Activated naive CD8-positive, alpha-beta T cell treated with anti-CD3 and anti-CD28 coated beads, Interleukin-2, amount 50 U/mL, for 24 hours (primary cell): ENCODE measurements at regions not wholly inside any gene's neighbourhood (a gene's known extent, or its start where the extent isn't known, plus 50 kb on each side); places are given as distances from the start of the nearest gene placed in this dataset.

Experiments used
- ATAC-seq: fragments of 150-1000 bp; cut with Tn5 transposase; one replicate; pipeline ENCODE4 v1.10.0; 2021
- DNase-seq: peaks from one replicate; pipeline ENCODE4 v3.0.0; 2021
- H3K27ac Mint-ChIP-seq: one replicate; pipeline ENCODE4 v1.8.0; 2021; ENCODE audit warnings: mild to moderate bottlenecking, mixed read lengths
- H3K27me3 Mint-ChIP-seq: one replicate; pipeline ENCODE4 v1.8.0; 2021; ENCODE audit warnings: mixed read lengths
- H3K36me3 Mint-ChIP-seq: one replicate; pipeline ENCODE4 v1.8.0; 2021; ENCODE audit warnings: low read depth, mixed read lengths
- H3K4me1 Mint-ChIP-seq: one replicate; pipeline ENCODE4 v1.8.0; 2021; ENCODE audit warnings: mixed read lengths
- H3K4me3 Mint-ChIP-seq: one replicate; pipeline ENCODE4 v1.8.0; 2021; ENCODE audit warnings: mild to moderate bottlenecking, moderate library complexity, mixed read lengths
- H3K9me3 Mint-ChIP-seq: one replicate; pipeline ENCODE4 v1.8.0; 2021; ENCODE audit warnings: mixed read lengths

DNA sequence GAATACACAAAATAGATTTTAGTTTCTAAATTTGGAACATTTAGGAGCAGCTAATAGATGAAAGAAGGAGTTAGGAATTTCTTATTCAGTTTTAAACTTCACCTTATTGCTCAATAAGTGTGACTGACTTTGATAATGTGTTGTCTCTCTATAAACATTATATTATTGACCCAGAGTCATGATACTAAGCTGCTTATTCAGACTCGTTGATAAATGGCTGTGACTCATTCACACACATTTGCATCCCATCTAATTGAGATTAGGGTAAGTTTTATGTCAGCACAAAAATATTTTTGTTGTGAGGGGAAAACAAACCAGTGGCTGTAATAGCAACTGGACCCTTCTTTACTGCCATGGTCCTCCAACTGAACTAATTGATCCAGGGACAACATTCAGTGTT is 137.6 kb downstream of the GOLIM4 start:
- H3K27ac Mint-ChIP-seq, result no peak overlapping the region
- ATAC-seq, result no peak
- H3K27me3 Mint-ChIP-seq, result peaks cover 3% of the 10 kb centered on the region
- H3K4me1 Mint-ChIP-seq, result no peaks in the 10 kb centered on the region
- no peaks in the 10 kb centered on the region for H3K9me3 Mint-ChIP-seq
- H3K4me3 Mint-ChIP-seq, result no peak overlapping the region
- no peaks in the 10 kb centered on the region for H3K36me3 Mint-ChIP-seq
- DNase-seq, result no peak

DNA sequence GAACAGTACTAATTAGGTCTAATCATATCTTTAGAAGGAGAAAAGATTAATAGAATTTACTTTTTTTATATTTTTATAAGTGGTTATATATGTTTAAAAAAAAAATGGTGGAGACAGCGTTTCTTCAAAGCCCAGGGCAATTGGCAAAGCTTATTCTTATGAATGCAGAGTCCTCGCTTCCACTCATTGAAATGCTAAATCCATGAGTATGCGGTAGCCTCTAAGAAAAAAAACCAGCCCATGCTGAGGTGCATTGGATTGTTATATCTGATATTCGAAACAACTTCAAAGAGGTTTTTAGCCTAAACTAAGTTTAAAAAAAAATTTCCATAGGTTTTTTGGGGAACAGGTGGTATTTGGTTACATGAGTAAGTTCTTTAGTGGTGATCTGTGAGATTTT is 142.8 kb downstream of the GOLIM4 start:
- H3K9me3 Mint-ChIP-seq, result no peaks in the 10 kb centered on the region
- no peaks in the 10 kb centered on the region for H3K36me3 Mint-ChIP-seq
- H3K4me3 Mint-ChIP-seq, result no peak overlapping the region
- ATAC-seq (no peak), DNase-seq (no peak)
- no peak overlapping the region for H3K27ac Mint-ChIP-seq
- no peaks in the 10 kb centered on the region for H3K27me3 Mint-ChIP-seq
- no peaks in the 10 kb centered on the region for H3K4me1 Mint-ChIP-seq

DNA sequence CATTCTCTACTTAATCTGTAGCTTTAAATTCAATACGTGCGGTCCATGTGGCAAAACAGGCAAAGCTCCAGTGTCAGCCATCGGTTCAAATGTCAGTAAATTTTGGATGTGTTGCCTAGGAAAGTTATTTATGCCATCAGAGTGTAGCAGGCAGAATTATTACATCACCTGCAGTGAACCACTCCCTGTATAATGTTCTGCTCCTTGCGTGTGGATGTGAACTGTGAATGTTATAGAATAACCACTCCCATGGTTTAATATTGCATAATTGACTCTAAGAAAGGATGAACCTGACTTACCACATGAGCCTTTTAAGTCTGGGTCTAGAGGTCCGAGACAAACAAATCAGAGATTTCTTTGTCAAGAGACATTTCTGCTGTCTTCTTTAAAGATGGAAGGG is 145.5 kb downstream of the GOLIM4 start:
- no peaks in the 10 kb centered on the region for H3K4me1 Mint-ChIP-seq
- ATAC-seq, result no peak
- H3K9me3 Mint-ChIP-seq, result no peaks in the 10 kb centered on the region
- DNase-seq, result no peak
- H3K27ac Mint-ChIP-seq, result no peak overlapping the region
- no peaks in the 10 kb centered on the region for H3K27me3 Mint-ChIP-seq
- no peak overlapping the region for H3K4me3 Mint-ChIP-seq
- no peaks in the 10 kb centered on the region for H3K36me3 Mint-ChIP-seq

DNA sequence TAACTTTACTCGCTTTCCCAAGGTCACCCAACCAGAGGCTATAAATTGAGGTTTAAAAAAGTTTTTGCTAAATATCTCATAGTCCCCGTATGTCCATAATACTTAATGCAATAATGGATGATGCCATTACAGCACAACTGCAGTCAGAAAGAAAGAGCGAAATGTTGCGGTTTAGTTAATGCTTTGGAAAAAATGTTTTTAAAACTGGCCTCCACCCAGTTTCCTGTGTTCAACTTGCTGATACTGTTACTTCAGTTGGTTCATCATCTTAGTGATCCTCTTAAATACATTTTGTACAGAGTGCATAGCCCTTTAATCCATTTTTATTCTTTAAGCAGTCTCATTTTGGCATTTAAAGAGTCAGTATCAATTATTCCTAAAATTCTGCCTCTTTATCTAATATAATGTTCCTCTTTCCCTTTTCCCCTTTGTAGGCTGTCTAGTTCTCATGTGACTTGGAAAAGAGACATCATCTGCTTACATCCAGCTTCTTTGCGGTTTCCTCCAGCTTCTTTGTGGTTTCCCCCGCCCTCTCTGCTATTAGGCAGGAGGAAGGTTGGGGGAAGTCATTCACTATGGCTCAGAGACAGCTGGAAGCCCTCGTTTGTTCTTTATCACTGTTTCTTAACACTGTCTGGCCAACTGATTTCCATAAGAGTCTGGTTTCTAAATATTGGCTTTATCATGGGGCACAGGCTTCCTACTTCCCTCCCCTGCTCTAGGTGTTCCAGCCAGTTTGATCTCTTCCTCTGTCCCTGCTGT is 154.3 kb downstream of the GOLIM4 start:
- no peaks in the 10 kb centered on the region for H3K9me3 Mint-ChIP-seq
- no peak overlapping the region for H3K27ac Mint-ChIP-seq
- no peaks in the 10 kb centered on the region for H3K4me1 Mint-ChIP-seq
- no peak overlapping the region for H3K4me3 Mint-ChIP-seq
- no peaks in the 10 kb centered on the region for H3K36me3 Mint-ChIP-seq
- ATAC-seq, result no peak
- no peak for DNase-seq
- H3K27me3 Mint-ChIP-seq, result no peaks in the 10 kb centered on the region

DNA sequence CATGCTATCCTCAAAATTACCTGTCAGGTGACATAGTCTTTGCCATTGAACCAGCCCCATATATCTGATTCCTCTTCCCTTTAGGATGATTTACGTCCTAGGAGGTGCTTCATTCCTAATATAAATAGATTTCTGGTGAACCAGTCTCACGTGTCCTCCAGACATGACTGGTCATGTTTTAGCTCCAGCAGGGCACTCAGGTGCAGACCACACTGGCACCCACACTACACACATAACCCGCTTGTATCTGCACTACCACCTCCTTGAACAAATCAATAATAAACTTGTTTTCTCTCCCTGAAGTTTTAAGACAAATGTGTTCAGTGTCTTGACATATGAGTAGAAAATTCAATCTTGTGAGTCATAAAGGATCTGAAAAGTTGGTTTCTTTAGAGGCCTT is 155.5 kb downstream of the GOLIM4 start:
- Mint-ChIP-seq H3K27ac (no peak overlapping the region), H3K36me3 (no peaks in the 10 kb centered on the region), H3K4me3 (no peak overlapping the region), H3K27me3 (no peaks in the 10 kb centered on the region), H3K9me3 (no peaks in the 10 kb centered on the region), H3K4me1 (no peaks in the 10 kb centered on the region)
- DNase-seq (no peak), ATAC-seq (no peak)

DNA sequence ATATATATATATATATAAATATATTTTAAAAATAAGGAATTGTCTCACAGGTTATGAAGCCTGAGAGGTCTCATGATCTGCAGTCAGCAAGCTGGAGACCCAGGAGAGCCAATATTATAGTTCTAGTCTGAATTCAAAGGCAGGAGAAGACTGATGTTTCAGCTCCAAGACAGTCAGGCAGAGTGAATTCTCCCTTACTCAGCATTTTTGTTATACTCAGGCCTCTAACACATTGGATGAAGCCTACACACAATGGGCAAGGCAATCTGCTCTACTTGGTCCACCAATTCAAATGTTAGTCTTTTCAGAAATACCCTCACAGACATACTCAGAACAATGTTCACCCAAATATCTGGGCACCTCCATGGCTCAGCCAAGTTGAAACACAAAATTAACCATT is 157.2 kb downstream of the GOLIM4 start:
- H3K9me3 Mint-ChIP-seq, result no peaks in the 10 kb centered on the region
- no peaks in the 10 kb centered on the region for H3K36me3 Mint-ChIP-seq
- no peak overlapping the region for H3K27ac Mint-ChIP-seq
- H3K27me3 Mint-ChIP-seq, result no peaks in the 10 kb centered on the region
- ATAC-seq (no peak), DNase-seq (no peak)
- no peaks in the 10 kb centered on the region for H3K4me1 Mint-ChIP-seq
- H3K4me3 Mint-ChIP-seq, result no peak overlapping the region

DNA sequence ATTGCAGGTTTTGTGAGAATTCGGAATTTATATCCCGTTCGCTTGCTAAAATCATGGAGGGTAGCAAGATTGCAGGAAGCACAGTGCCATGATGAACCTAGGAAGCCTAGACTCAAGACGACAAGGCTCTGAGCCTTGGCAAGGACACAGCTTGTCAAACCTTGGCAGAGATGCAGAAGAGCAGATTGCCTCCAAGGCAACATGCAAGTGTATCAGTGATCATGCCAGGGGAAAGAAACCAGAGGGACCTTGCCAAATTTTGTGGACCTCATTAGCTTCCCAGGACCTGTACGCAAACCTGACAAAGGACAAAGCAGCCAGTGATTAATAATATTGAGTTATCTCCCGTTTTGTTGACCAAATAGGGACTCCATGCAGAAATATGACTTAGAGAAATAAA is 159.7 kb downstream of the GOLIM4 start:
- Mint-ChIP-seq H3K4me3 (no peak overlapping the region), H3K4me1 (no peaks in the 10 kb centered on the region), H3K27me3 (no peaks in the 10 kb centered on the region), H3K36me3 (no peaks in the 10 kb centered on the region), H3K27ac (no peak overlapping the region), H3K9me3 (no peaks in the 10 kb centered on the region)
- ATAC-seq (no peak), DNase-seq (no peak)

DNA sequence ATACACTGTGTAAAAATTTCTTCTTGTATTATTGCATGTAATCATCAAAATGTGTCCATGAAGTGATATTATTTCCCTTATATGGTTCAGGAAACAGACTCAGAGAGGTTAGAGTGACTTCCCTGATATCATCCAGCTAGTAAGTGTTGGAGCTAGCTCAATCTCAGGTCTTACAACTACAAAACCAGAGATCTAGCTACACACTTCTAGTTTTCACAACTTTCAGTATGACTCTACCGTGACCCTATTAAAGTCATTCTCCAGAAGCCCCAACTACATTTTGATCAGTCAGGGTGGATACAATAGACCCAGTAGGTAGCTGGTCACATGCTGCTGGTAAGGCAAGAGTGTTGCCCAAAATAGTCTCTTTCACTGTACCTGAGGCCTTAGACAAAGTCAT is 165.3 kb downstream of the GOLIM4 start:
- Mint-ChIP-seq H3K27me3 (peaks cover 3% of the 10 kb centered on the region), H3K4me3 (no peak overlapping the region), H3K36me3 (no peaks in the 10 kb centered on the region), H3K9me3 (no peaks in the 10 kb centered on the region), H3K4me1 (no peaks in the 10 kb centered on the region), H3K27ac (no peak overlapping the region)
- ATAC-seq (no peak), DNase-seq (no peak)

DNA sequence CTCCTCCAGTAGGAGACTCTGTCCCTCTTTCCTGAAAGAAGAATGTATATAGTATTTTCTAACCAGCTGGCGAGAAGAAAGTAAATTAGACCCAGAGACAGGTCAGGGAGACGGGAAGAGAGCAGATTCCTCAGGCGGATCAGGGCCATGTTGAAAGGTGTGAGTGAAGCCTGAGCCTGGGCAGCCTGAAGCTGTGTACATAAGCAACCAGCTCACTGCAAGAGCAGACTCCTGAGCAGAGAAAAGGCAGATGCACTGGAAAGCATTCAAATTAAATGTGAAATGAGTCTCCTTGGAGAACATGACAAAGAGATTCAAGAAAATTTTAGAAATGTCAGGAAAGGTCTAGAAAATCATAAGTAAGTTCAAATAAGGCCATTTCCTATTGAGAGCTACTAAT is 165.8 kb downstream of the GOLIM4 start:
- Mint-ChIP-seq H3K27me3 (peaks cover 3% of the 10 kb centered on the region), H3K36me3 (no peaks in the 10 kb centered on the region), H3K9me3 (no peaks in the 10 kb centered on the region), H3K4me3 (no peak overlapping the region), H3K27ac (no peak overlapping the region), H3K4me1 (no peaks in the 10 kb centered on the region)
- DNase-seq (no peak), ATAC-seq (no peak)

DNA sequence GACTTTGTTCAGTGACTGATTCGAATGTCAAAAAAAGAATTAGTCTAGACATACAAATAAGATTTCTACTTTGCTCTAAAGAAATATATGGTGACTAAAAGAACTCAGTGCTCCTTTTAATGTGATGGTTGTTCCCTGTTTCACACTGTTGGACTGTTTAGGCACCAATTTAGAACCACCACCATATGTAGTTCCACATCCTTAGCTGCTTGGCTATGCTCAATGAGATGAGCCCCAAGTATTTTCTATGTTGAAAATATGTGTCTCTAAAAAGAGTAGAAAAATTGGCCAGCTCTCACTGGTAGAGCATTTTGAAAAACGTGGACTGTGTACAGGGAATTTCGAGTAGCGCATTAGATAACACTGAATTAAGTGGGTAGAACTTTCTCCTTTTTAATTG is 167.3 kb downstream of the GOLIM4 start:
- Mint-ChIP-seq H3K27ac (no peak overlapping the region), H3K4me3 (no peak overlapping the region), H3K36me3 (no peaks in the 10 kb centered on the region), H3K4me1 (no peaks in the 10 kb centered on the region), H3K27me3 (peaks cover 6% of the 10 kb centered on the region), H3K9me3 (no peaks in the 10 kb centered on the region)
- DNase-seq (no peak), ATAC-seq (no peak)

DNA sequence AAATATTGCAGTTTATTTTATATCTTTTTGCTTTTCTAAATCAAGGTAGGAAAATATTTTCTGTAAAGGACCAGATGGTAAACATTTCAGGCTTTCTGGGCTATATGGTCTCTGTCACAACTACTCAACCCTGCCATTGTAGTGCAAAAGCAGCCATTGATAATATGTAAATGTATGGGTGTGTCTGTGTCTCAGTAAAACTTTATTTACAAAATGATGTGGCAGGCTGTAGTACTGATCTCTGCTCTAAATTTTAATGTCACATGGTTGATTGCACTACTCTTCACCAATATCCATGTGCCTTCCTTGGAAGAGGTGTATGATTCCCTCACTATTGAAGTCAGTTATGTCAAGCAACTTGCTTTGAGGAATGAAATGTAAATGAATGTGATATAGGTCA is 175.0 kb downstream of the GOLIM4 start:
- H3K9me3 Mint-ChIP-seq, result no peaks in the 10 kb centered on the region
- DNase-seq (no peak), ATAC-seq (no peak)
- no peak overlapping the region for H3K4me3 Mint-ChIP-seq
- H3K27ac Mint-ChIP-seq, result no peak overlapping the region
- H3K4me1 Mint-ChIP-seq, result no peaks in the 10 kb centered on the region
- H3K36me3 Mint-ChIP-seq, result no peaks in the 10 kb centered on the region
- peaks cover 4% of the 10 kb centered on the region for H3K27me3 Mint-ChIP-seq

DNA sequence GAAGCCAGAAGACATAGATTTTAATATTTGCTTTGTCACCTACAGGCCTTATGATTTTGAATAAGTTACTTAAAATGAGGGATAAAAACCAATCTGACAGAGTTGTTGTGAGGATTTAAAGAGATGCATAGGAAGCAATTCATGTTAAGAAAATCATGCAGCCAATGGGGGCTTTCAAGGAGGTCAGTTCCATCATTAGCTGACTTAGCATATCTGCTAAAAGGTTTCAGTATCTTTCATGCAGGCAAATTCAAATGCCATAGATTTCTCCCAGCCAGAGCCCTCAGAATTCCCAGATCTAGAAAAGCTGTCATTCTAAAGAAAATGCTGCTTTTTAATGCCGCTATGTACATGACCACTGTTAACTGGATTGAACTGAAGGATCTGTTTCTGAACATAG is 176.1 kb downstream of the GOLIM4 start:
- H3K4me3 Mint-ChIP-seq, result no peak overlapping the region
- no peaks in the 10 kb centered on the region for H3K36me3 Mint-ChIP-seq
- ATAC-seq (no peak), DNase-seq (no peak)
- H3K9me3 Mint-ChIP-seq, result no peaks in the 10 kb centered on the region
- H3K27ac Mint-ChIP-seq, result no peak overlapping the region
- H3K4me1 Mint-ChIP-seq, result no peaks in the 10 kb centered on the region
- H3K27me3 Mint-ChIP-seq, result peaks cover 4% of the 10 kb centered on the region

DNA sequence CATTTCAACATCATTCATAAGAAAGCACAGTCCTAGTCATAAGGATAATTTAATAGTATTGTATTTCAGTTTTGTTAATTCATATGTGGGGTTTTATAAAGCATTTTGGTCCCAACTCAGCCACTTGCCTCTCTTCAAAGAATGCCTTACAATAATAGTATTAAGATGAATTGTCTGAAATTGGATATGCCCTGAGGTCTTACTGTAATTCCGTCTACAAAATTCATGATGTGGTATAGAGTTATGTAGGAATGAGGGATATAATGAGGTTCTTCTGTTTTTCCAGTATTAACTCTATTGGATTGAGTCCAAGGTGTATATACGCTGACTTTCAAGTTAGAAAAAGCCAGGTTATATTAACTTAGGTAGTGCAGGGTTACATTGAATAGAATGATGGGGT is 177.0 kb downstream of the GOLIM4 start:
- DNase-seq (no peak), ATAC-seq (no peak)
- H3K27ac Mint-ChIP-seq, result no peak overlapping the region
- no peaks in the 10 kb centered on the region for H3K36me3 Mint-ChIP-seq
- H3K27me3 Mint-ChIP-seq, result no peaks in the 10 kb centered on the region
- H3K4me1 Mint-ChIP-seq, result no peaks in the 10 kb centered on the region
- H3K4me3 Mint-ChIP-seq, result no peak overlapping the region
- H3K9me3 Mint-ChIP-seq, result no peaks in the 10 kb centered on the region

DNA sequence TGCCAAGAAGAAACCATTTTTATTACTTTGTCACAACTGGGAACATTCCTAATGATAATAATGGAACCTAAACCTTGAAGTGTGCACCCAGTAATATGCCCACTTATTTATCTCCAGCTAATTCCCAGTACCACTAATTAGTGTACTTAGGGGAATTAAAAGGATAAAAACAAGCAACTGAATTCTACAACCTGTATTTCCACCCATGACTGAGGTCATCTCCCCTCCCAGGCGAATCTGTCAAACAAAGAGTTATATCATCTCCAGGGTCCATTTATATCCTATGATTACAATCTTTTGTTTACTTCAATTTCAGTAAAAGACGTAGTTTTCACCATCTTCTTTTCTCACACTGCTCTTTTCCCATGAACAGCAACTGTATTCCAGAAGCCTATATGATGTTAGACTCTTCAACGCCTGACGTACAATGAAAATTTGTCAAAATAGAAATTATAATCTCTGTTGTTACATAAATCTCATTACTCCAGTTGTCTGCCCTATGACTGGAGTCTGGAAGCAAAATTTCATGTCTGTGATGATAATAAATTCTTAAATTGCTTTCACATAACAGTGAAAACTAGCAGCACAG is 177.6 kb downstream of the GOLIM4 start:
- Mint-ChIP-seq H3K27ac (no peak overlapping the region), H3K4me3 (no peak overlapping the region), H3K9me3 (no peaks in the 10 kb centered on the region), H3K27me3 (no peaks in the 10 kb centered on the region), H3K4me1 (no peaks in the 10 kb centered on the region), H3K36me3 (no peaks in the 10 kb centered on the region)
- ATAC-seq (no peak), DNase-seq (no peak)

DNA sequence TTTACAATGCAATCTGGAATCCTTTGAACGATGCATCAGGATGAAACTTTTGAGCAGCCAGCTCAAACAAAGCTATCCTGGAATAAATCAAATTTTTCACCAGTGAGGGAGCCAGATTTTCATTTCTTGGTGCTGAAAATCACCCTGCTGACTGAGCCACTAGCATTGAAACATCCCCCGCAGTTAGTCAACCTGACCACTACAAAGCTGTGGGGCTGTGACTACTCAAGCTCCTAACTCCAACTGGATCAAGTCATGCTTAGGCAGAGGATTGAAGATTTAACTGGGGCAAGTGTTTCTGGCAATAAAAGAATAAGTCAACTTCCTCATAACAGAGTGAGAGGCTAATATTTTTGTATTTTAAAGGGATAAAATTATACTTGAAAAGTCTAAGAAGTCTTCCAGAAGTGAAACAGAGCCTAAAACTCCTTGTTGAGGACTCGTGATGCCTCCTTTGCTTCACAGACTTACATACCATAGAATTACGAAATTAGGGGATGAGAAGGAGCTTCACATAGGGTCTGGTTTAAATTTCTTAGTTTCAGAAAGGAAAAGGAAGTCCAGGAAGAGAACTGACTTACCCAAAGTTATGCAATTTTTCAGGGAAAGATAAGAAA is 177.8 kb downstream of the SERPINI1 start:
- Mint-ChIP-seq H3K4me1 (no peaks in the 10 kb centered on the region), H3K27me3 (peaks cover 2% of the 10 kb centered on the region), H3K27ac (no peak overlapping the region), H3K4me3 (no peak overlapping the region), H3K9me3 (no peaks in the 10 kb centered on the region), H3K36me3 (no peaks in the 10 kb centered on the region)
- DNase-seq (no peak), ATAC-seq (no peak)
